Activated naive CD4-positive, alpha-beta T cell treated with anti-CD3 and anti-CD28 coated beads for 36 hours (primary cell): ENCODE measurements at regions not wholly inside any gene's neighbourhood (a gene's known extent, or its start where the extent isn't known, plus 50 kb on each side); places are given as distances from the start of the nearest gene placed in this dataset.
"Not testable (repeated sequence)": the region's sequence is repeated elsewhere in the genome, so short reads cannot be mapped to it uniquely, and the experiment has no call there.

Experiments
- CTCF ChIA-PET: fragments of 350-600 bp; sonication (Branson Sonifier 250); formaldehyde crosslinking; loops from one replicate; lab custom pipeline; 2021; ENCODE audit warnings: antibody characterized with exemption; lab: Charles Lee
- DNase-seq: peaks from one replicate; pipeline ENCODE4 v3.0.0-alpha.2; 2020
- H3K27ac Mint-ChIP-seq: one replicate; pipeline ENCODE4 v1.8.0; 2021; ENCODE audit warnings: mild to moderate bottlenecking, mixed read lengths
- H3K27me3 Mint-ChIP-seq: one replicate; pipeline ENCODE4 v1.8.0; 2021; ENCODE audit warnings: low read depth, mixed read lengths
- H3K36me3 Mint-ChIP-seq: one replicate; pipeline ENCODE4 v1.8.0; 2021; ENCODE audit warnings: low read depth, mixed read lengths
- H3K4me1 Mint-ChIP-seq: one replicate; pipeline ENCODE4 v1.8.0; 2021; ENCODE audit warnings: low read depth, mixed read lengths
- H3K4me3 Mint-ChIP-seq: one replicate; pipeline ENCODE4 v1.8.0; 2021; ENCODE audit warnings: mild to moderate bottlenecking, moderate library complexity, mixed read lengths
- H3K9me3 Mint-ChIP-seq: one replicate; pipeline ENCODE4 v1.8.0; 2021; ENCODE audit warnings: mixed read lengths
- intact Hi-C: fragments of 100-400 bp; cut with micrococcal nuclease; formaldehyde crosslinking; loops from one replicate; pipeline ENCODE4 v1.15.1; 2023

GRCh38 chr13:58343076-58343475, 711.5 kb downstream of the PCDH17 start:
- Mint-ChIP-seq H3K4me1 (no peaks in the 10 kb centered on the region), H3K9me3 (peaks cover 7% of the 10 kb centered on the region), H3K4me3 (no peak overlapping the region), H3K36me3 (no peaks in the 10 kb centered on the region), H3K27ac (no peak overlapping the region), H3K27me3 (no peaks in the 10 kb centered on the region)
- intact Hi-C loops, result no loop called here
- no peak for DNase-seq
- CTCF ChIA-PET, result no interaction called here

- not testable (repeated sequence) for H3K4me1 Mint-ChIP-seq, H3K4me3 Mint-ChIP-seq
Measured at GRCh38 chr13:58352100-58352499, 720.6 kb downstream of the PCDH17 start.

GRCh38 chr13:58369936-58370335, 738.4 kb downstream of the PCDH17 start:
- Mint-ChIP-seq H3K27ac (no peak overlapping the region), H3K36me3 (no peaks in the 10 kb centered on the region), H3K27me3 (no peaks in the 10 kb centered on the region), H3K4me1 (no peaks in the 10 kb centered on the region), H3K9me3 (peaks cover 5% of the 10 kb centered on the region), H3K4me3 (no peak overlapping the region)
- CTCF ChIA-PET, result no interaction called here
- intact Hi-C loops, result no loop called here
- DNase-seq, result no peak

More at GRCh38 chr13:58352100-58352499, 720.6 kb downstream of the PCDH17 start:
- H3K27ac Mint-ChIP-seq, intact Hi-C loops, H3K27me3 Mint-ChIP-seq, CTCF ChIA-PET, H3K36me3 Mint-ChIP-seq, DNase-seq: not testable (repeated sequence)
- peaks cover 11% of the 10 kb centered on the region for H3K9me3 Mint-ChIP-seq

- Mint-ChIP-seq H3K4me3 (no peak overlapping the region), H3K36me3 (no peaks in the 10 kb centered on the region), H3K4me1 (no peaks in the 10 kb centered on the region), H3K27ac (no peak overlapping the region), H3K27me3 (no peaks in the 10 kb centered on the region), H3K9me3 (peaks cover 12% of the 10 kb centered on the region)
- intact Hi-C loops, result no loop called here
- CTCF ChIA-PET, result no interaction called here
- no peak for DNase-seq
Measured at GRCh38 chr13:58376349-58376748, 744.8 kb downstream of the PCDH17 start.

GRCh38 chr13:58376775-58377174, 745.2 kb downstream of the PCDH17 start:
- H3K9me3 Mint-ChIP-seq, result peaks cover 11% of the 10 kb centered on the region
- CTCF ChIA-PET, result no interaction called here

GRCh38 chr13:58379221-58379620, 747.7 kb downstream of the PCDH17 start:
- Mint-ChIP-seq H3K4me3 (no peak overlapping the region), H3K27me3 (no peaks in the 10 kb centered on the region), H3K9me3 (peaks cover 7% of the 10 kb centered on the region), H3K27ac (no peak overlapping the region), H3K4me1 (no peaks in the 10 kb centered on the region), H3K36me3 (no peaks in the 10 kb centered on the region)
- DNase-seq, result no peak
- CTCF ChIA-PET, result no interaction called here
- intact Hi-C loops, result no loop called here

More at GRCh38 chr13:58376775-58377174, 745.2 kb downstream of the PCDH17 start:
- H3K36me3 Mint-ChIP-seq, result no peaks in the 10 kb centered on the region
- H3K27me3 Mint-ChIP-seq, result no peaks in the 10 kb centered on the region
- no peak overlapping the region for H3K27ac Mint-ChIP-seq
- intact Hi-C loops, result no loop called here
- no peak overlapping the region for H3K4me3 Mint-ChIP-seq
- no peak for DNase-seq
- no peaks in the 10 kb centered on the region for H3K4me1 Mint-ChIP-seq

- H3K4me1 Mint-ChIP-seq, H3K36me3 Mint-ChIP-seq, H3K9me3 Mint-ChIP-seq, DNase-seq, H3K4me3 Mint-ChIP-seq, intact Hi-C loops, H3K27me3 Mint-ChIP-seq, H3K27ac Mint-ChIP-seq, CTCF ChIA-PET: not testable (repeated sequence)
Measured at GRCh38 chr13:58385336-58385735, 753.8 kb downstream of the PCDH17 start.

GRCh38 chr13:58397596-58398387, 766.2 kb downstream of the PCDH17 start:
- intact Hi-C loops, result no loop called here
- CTCF ChIA-PET, result no interaction called here
- H3K9me3 Mint-ChIP-seq, result peaks cover 6% of the 10 kb centered on the region
- no peaks in the 10 kb centered on the region for H3K4me1 Mint-ChIP-seq
- H3K27me3 Mint-ChIP-seq, result no peaks in the 10 kb centered on the region
- no peak overlapping the region for H3K4me3 Mint-ChIP-seq
- no peak for DNase-seq
- H3K27ac Mint-ChIP-seq, result no peak overlapping the region
- no peaks in the 10 kb centered on the region for H3K36me3 Mint-ChIP-seq

- Mint-ChIP-seq H3K27ac (no peak overlapping the region), H3K4me3 (no peak overlapping the region), H3K4me1 (no peaks in the 10 kb centered on the region), H3K36me3 (no peaks in the 10 kb centered on the region), H3K9me3 (peaks cover 6% of the 10 kb centered on the region), H3K27me3 (no peaks in the 10 kb centered on the region)
- intact Hi-C loops, result no loop called here
- CTCF ChIA-PET, result no interaction called here
- DNase-seq, result no peak
Measured at GRCh38 chr13:58399263-58399662, 767.7 kb downstream of the PCDH17 start.

- CTCF ChIA-PET, result no interaction called here
- H3K27ac Mint-ChIP-seq, result no peak overlapping the region
- no peak overlapping the region for H3K4me3 Mint-ChIP-seq
- H3K36me3 Mint-ChIP-seq, result no peaks in the 10 kb centered on the region
- no peaks in the 10 kb centered on the region for H3K4me1 Mint-ChIP-seq
- no peaks in the 10 kb centered on the region for H3K27me3 Mint-ChIP-seq
- no peak for DNase-seq
- intact Hi-C loops, result no loop called here
- peaks cover 3% of the 10 kb centered on the region for H3K9me3 Mint-ChIP-seq
Measured at GRCh38 chr13:58406545-58406944, 775.0 kb downstream of the PCDH17 start.

- Mint-ChIP-seq H3K9me3 (peaks cover 21% of the 10 kb centered on the region), H3K27me3 (no peaks in the 10 kb centered on the region), H3K36me3 (no peaks in the 10 kb centered on the region), H3K4me1 (no peaks in the 10 kb centered on the region), H3K27ac (no peak overlapping the region), H3K4me3 (no peak overlapping the region)
- DNase-seq, result no peak
- CTCF ChIA-PET, result no interaction called here
- intact Hi-C loops, result no loop called here
Measured at GRCh38 chr13:58429917-58430316, 798.4 kb downstream of the PCDH17 start.

- CTCF ChIA-PET, result no interaction called here
- intact Hi-C loops, result no loop called here
- H3K36me3 Mint-ChIP-seq, result no peaks in the 10 kb centered on the region
Measured at GRCh38 chr13:58434943-58435342, 803.4 kb downstream of the PCDH17 start.

GRCh38 chr13:58437427-58437826, 805.9 kb downstream of the PCDH17 start:
- DNase-seq, result no peak
- H3K36me3 Mint-ChIP-seq, result no peaks in the 10 kb centered on the region
- intact Hi-C loops, result no loop called here
- no peak overlapping the region for H3K4me3 Mint-ChIP-seq
- H3K4me1 Mint-ChIP-seq, result no peaks in the 10 kb centered on the region
- no peak overlapping the region for H3K27ac Mint-ChIP-seq
- CTCF ChIA-PET, result no interaction called here
- peaks cover 4% of the 10 kb centered on the region for H3K9me3 Mint-ChIP-seq
- no peaks in the 10 kb centered on the region for H3K27me3 Mint-ChIP-seq

More at GRCh38 chr13:58434943-58435342, 803.4 kb downstream of the PCDH17 start:
- Mint-ChIP-seq H3K27ac (no peak overlapping the region), H3K4me1 (no peaks in the 10 kb centered on the region), H3K4me3 (no peak overlapping the region), H3K9me3 (peaks cover 7% of the 10 kb centered on the region), H3K27me3 (no peaks in the 10 kb centered on the region)
- no peak for DNase-seq
